ENCODE measurements at regions not wholly inside any gene's neighbourhood (a gene's known extent, or its start where the extent isn't known, plus 50 kb on each side); places are given as distances from the start of the nearest gene placed in this dataset.

DNA sequence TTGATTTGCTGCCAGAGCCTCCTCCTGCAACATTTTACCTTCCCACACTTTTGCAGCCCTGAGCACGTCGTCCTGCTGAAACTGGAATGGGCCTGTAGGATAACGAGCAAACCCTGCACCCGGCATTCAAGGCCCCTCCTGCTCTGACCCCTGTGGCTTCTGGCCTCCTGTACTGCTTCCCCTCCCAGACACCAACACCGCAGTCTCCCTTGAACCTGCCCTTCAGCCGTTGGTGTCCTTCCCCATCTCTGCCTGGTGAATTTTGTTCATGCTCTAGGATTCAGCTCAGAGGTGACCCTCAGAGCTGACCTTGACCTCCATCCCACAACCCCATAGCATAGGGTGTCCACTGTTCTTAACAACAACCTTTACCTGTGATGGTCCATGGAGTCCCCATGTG lies 535.1 kb downstream of the MATN1 start:
- DNase-seq (ENCODE audit: low read depth, low spot score) = no peak

DNA sequence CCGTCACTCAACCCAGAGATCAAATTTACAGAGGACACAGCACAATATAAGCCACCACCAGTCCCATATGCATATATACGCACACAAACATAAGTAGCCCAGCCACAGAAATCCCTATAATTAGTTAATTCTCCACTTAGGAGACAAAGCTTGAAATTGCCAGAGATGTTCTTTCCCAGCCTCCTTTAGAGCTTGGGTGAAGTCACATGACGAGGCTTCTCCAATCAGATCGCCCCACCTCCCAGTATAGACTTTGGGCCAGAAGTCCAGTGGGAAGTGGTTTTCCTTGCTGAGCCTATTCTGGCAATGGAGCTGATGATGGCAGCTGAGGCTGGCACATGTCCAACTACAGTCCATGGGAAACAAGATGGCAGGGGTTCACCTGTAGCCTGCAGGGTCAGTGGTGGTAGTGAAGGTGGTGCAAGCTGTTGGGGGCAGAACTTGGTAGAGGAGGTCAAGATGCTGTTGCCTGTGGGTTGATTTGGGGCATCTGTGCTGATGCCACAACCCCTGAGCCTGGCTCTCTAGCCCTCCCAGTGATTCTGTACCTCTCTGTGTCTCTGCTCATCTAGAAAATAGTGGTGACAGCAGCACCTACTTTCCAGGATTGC lies 535.9 kb downstream of the MATN1 start:
- no peak for DNase-seq (ENCODE audit: low read depth, low spot score)

DNA sequence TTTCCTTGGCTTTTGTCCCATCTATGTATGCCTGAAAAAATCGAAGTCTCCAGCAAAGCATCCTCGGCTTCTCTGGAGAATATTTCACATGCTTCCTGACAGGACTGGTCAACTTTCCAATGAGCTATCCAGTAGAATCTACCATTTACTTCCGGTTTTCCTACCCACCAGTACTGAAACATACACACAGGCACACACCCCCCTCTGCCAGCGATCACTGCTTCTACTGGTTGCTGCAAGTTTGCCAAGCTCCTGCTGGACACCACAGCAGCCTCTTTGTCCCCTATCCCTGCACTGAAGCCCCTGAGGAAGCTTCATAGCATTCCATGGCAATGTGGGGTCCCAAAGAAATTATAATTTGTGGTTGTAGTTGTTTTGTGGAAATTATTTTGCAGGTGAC lies 536.8 kb downstream of the MATN1 start:
- DNase-seq (ENCODE audit: low read depth, low spot score) = no peak

DNA sequence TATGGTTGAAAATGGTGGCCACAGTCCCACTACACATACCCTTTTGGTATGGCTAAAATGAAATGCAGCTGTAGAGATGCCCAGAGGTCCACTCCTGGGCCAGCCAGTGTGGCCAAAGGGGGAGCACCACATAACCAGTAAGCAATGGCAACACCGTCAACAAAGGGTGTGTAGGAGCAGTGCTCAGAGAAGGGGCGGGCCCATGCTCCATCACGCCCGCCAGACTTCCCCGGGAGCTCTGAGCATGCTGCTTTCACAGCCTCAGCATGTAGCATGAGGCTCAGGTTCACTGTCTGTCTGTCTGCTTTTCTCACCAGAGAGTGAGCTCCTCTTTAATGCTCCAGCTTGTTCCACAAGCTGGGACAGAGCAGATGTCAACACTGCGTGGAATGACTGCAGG lies 537.6 kb downstream of the MATN1 start:
- no peak for DNase-seq (ENCODE audit: low read depth, low spot score)

DNA sequence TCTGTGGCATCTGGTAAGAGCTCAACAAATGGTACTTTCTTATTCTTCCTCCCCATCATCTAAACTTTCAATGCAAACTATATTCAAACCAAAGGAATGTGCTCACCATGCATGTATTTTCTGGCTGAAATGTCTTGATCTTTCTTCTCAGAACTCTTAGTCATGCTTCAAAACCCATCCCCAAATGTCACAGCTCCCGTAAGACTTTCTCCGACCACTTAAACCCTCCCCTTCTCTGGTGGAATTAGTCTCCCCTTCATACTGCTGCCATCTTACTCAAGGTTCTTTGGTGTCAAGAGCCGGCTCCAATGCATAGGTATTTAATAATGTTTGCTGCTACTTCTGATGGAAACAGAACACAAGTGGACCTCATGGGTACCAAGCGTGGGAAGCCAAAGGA lies 538.1 kb downstream of the MATN1 start:
- DNase-seq (ENCODE audit: low read depth, low spot score) = no peak

DNA sequence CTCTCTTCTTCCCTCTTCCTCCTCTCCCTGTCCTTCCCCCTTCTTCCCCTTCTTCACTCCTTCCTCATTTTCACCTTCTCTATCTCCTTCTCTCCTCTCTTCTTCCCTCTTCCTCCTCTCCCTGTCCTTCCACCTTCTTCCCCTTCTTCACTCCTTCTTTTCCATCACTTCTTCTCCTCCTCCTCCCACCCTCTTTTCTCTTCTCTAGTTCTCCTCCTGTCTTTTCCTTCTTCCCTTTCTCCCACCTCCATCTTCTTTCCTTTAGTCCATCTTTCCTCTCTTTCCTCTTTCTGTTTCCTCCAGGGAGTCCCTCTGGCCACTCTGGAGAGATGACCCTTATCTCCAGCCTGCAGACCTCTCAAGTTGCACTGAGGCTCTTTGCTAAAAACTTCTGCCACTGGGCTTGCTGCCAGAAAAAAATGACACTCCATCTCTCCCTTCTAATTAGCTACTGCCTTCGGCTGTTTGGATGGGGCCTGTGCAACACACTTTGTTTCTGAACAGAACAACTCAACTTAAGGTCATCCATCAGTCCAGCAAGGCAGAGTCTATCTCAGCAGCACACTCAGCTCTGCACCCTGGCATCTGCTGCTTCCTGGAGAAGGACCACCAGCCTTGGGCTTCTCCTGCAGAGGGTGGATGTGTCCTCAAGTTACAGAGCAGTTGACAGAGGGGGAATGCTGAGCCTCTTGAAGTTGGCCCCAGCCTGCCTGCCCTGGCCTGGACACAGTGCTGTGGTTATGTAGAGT lies 538.8 kb downstream of the MATN1 start:
- no peak for DNase-seq (ENCODE audit: low read depth, low spot score)

DNA sequence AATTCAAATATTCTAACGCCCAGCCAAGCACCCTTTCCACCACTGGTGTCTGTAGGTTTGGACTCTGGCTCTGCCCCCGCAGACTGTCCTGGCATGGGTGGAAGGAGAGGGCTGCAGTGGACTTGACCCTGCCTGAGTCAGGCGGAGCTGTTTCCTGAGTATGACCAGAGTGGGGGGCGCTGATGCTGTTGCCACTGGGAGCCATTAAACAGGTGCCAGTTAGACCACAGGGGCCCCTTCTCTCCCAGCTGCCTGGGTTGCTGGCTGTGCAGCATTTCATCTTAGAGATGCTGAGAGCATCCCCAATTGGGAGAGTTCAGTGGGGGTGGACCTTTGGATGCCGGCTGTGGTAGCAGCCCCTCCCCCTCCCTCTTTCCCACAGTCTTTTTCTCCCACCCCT lies 539.5 kb downstream of the MATN1 start:
- no peak for DNase-seq (ENCODE audit: low read depth, low spot score)

DNA sequence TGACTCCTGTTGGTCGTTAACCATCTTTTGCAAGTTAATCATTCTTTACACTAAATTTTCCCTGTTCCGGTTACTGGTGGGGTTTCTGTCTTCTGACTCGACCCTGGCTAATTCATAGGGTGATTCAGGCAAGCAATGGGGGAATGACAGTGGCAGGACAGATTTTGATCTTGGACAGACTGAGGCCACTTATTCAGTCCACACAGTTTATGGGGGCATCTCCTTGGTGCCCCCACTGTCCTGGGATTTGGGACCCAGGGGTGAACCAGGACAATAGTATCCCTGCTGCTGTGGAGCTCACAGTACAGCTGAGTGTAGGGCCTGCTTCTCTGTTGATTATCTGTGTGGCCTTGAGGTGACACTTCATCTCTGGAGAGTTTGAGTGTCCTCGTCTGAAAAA lies 540.4 kb downstream of the MATN1 start:
- no peak for DNase-seq (ENCODE audit: low read depth, low spot score)

DNA sequence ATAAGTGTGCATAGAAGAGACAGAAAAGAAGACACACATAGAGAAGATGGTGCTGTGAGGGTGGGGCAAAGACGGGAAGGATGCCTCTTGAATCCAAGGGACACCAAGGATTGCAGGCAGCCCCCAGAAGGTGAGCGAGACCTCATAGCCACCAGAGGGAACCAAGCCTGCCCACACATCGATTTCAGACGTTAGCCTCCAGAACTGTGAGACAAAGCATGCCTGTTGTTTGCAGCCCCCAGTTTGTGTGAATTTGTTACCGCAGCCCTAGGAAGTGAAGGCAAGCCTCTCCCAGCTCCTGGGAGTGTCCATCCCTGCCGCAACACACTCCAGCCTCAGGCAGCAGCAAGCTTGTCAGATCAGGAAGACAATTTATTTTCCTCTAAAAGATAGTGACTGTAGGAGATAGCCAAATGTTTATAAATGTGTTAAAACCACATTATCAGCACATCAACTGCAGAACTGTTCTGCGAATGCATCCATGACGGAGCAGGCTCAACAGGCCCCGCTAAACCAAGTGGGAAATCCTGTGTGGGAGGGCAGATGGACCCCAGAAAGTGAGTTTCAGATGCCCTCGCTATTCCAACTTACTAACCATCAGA lies 543.3 kb downstream of the MATN1 start:
- DNase-seq (ENCODE audit: low read depth, low spot score) = no peak

DNA sequence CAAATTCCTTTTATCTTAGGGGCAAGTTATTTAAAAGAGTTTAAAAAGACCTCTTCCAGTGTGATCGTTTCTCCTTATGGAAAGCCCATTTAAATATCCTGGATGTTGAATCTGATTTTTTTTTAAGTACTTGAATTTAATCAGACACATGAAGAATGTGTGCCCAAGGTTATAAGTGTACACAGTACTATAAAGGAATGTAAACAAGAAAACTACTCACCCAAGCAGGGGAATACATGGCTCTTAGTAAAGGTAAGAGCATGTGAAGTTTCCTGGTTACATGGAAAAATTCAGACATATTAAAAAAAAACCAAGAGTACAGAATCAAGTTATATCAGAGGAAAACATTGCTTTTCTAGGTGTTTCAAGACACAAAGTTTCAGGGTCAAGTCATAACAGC lies 546.9 kb downstream of the MATN1 start:
- DNase-seq (ENCODE audit: low read depth, low spot score) = no peak

DNA sequence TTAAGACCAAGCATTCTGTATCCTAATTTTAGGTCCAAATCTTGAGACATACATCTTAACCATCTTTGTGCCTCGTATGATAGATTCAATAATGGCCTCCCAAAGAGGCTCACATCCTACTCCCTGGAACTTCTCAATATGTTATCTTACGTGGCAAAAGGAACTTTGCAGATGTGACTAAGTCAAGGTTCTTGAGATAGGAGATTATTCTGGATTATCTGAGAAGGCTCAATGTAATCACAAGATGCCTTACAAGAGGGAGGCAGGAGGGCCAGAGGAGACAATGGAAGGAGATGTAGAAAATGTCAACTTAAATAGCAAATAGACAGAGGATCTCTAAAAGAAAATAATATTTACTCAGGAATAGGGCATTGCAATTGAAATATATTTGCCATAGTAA lies 548.9 kb downstream of the MATN1 start:
- no peak for DNase-seq (ENCODE audit: low read depth, low spot score)

DNA sequence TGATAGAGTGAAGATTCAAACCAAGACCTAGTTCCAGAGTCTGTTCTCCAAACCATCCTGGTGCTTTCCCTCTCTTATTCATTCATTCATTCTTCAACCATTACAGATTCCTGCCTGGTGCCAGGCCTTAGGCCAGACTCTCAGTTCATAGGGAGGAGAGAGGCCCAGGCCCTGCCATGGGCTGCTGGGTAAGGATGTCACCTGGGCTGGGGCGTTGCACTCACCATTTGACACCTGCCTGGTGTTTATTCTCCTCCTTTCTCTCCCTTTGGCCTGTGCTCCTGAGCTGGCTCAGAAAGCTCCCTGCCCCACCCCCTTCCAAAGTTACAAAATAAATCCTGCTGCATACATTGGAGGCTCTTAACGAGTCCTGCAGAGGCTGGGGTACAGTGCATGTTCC lies 549.8 kb downstream of the MATN1 start:
- no peak for DNase-seq (ENCODE audit: low read depth, low spot score)

DNA sequence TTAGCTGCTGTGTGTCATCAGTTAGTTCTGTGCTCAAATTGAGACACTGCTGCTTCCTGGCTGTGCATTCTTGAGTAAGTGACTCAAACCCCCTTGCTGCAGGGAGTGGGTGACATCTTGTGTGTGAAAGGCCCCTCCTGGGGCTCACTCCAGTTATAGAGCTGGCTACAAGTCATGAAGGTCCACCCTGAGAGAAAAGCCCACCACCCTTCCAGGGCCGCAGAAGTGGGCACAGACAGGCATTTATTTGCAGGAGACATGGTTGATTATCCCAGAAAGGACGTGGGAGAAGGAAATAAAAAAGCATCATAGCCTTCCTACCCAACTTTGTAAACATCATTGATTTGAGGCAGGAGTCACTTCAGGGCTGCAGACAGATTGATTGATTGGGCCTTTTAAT lies 550.6 kb downstream of the MATN1 start:
- no peak for DNase-seq (ENCODE audit: low read depth, low spot score)

DNA sequence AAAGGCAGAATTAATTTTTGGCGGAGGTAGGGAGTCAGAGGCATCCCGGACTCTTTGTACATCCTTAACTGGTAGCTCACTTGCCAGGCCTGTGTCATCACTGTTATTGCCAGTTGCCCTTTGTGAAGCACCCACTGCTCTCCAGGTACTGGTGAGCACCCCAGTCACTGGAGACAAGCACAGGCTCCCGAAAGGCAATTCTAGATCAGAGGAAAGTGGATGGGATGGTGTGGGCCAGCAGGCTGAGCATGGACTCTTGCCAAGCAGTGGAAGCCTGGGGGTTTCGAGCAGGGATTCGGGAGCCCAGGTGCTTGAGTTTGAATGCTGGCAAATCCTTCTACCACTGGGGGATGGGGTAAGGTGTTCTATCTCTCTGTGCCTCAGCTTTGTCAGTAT lies 551.1 kb downstream of the MATN1 start:
- DNase-seq (ENCODE audit: low read depth, low spot score) = no peak

DNA sequence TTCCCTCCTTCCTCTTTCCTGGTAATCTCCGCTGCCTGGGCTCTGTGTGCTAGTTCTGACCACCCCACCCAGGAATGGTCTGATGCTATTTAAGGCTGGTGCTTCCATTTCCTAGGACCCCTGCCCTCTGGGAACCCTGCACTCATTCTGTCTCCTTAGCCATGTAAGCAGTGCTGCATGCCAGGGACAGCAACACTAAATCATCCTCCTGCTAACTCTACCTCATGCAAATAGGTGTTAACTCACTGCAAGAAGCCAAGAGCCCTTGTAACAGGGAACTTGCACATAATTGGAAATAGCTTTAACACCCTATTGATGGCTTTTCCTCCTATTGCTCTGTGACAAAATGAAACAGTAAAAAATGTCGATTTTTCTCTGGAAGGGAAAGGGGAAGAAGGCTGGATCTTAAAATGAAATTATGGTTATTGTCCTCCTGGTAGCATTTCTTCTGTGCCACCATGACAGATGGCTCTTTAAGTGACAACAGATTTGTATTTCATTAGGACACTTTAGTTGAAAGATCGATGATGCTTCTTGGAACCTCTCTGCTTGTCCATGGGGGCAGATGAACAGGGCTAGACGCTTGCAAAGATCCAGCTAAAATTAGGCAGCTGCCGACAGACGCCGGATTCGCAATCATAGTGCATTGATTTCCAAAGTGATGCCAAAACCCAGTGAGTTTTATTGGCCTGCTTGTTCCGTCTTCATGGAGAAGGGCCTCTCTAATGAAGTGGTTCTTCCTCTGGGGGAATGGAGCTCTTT lies 551.7 kb downstream of the MATN1 start:
- DNase-seq (ENCODE audit: low read depth, low spot score) = no peak

DNA sequence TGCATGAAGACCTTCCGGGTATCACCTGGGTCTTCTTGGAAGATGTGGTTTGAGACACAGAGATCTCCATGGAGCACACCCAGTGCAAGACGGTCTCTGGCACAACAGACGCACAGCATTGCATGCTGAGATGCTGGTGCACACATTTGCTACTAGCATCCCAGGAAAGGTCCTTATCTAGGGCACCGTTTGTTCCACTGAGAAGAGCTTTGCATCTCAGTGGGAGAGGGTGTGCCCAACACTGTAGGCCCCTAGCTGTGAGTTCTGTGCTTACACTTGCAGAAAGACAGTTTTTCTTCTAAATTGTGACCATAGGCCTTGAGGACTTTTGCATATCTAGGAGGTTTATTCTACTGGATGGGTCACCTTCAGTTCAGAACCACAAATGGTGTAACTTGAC lies 554.1 kb downstream of the MATN1 start:
- DNase-seq (ENCODE audit: low read depth, low spot score) = no peak

DNA sequence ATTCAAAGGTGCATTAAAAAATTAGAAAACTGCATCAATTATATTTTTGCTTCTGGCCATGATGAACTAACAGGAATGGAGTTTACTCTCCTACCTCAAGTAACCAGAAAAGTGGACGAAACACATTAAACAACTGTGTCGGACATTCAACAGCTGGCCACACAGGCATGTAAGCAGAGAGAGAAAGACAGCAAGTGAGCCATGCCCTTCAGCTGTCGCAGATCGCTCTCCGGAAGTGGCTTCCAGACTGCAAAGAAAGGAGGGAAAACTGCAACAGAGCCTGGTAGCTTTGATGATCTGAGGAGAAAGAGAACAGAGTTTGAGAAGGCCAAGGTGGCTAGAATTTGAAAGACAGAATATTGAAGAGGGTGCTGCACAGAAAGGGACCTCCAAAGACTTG lies 557.2 kb downstream of the MATN1 start:
- no peak for DNase-seq (ENCODE audit: low read depth, low spot score)

DNA sequence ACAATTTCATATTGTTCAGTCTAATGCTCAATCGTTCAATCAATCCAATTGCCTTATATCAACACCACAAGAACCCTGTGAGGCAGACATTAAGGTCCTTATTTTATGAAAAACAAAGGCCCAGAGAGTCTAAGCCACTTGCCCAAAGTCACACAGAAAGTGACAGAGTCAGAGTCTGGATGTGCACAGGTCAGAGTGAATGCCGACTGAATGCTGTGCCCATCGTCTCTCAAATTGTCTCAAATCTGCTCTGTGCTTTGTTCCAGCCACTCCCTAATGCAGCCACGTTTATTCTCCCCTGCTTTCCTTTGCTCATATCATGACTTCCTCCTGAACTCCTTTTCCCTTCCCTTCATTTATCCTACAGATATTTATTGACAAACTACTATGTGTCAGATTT lies 558.3 kb downstream of the MATN1 start:
- DNase-seq (ENCODE audit: low read depth, low spot score) = no peak

DNA sequence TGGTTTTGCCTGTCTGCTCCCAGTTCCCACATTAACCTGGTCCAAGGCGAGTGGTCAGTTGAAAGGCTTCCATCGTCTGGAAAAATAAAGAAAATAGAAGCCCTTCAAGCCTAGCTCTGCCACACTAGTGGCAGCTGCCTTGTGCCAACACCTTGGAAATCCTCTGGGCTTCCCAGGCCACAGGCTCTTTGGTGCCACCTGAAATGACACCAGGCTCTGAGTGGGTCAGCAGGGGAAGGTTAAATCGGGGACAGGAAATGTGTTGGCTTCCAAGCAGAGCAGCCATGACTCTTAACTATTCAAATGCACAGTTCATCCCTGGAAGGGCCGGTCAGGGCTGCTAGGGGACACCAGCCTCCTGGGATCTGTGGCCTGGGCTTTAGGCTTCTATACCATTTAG lies 558.7 kb downstream of the MATN1 start:
- no peak for DNase-seq (ENCODE audit: low read depth, low spot score)

DNA sequence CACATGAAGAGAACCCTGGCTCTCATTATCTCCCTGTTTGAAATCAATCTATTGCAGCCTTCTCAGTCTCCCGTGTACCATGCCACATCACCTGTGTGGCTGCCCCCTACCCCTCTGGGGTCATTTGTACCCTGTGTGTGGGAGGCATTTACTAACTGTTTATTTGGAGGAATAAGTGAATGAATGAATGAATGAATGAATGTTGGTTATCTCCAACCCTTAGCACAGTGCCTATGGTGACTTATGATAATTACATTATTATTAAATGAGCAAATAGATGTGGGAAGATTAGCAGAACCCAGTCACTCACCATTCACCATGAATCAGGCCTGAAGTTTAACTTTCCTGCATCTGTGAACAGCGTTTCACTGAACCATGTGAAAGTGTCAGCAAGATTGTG lies 560.8 kb downstream of the MATN1 start:
- no peak for DNase-seq (ENCODE audit: low read depth, low spot score)

DNA sequence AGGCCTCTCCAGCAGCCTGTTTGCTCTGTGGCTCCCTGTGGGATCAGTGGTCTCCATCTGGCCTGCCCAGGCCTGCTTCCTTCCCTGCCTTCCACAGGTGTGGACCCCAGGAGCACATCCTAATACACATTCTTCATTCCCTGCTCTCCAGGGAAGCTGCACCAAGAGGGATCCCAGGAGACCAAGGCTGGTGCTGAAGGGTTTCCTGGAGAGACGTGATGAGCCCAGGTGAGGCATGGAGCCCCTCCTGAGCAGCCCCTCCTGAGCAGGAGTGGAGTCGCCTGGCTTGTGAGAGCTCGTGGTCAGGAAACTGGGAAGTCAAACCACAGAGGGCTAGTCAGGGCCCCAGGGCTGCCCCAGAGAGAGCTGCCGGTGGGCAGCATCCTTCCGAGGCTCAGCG lies 561.4 kb downstream of the MATN1 start:
- DNase-seq (ENCODE audit: low read depth, low spot score) = no peak

DNA sequence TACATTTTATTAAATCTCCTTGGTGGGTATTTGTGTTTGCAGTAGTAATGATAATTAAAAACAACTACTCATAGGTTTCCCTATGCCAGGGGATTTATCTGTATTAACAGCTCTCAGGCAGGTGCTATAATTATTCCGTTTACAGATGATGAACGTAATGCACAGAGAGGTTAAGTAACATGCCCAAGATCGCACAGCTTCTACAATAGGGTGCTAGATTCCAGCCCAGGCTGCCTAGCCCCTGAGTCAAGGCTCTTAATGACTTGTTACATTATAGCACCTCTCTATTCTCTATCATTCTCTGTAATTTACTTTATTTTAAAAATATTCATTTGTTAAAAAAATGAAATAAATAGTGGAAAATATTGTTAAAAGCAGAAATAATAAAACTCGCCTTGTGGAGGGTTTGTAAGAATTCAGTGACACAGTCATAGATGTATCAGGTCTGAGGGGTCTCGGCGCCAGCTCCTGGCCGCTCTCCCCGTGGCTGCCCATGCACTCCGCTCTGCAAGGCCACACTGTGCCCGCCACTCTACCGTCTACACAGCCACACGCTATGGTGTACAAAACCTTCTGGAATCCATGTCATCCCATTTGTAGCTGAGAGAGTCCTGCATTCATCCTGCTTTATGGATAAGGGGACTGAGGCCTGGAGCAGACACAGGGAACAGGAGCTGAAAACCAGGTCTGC lies 562.2 kb downstream of the MATN1 start:
- DNase-seq (ENCODE audit: low read depth, low spot score) = no peak

Data from activated CD4-positive, CD25-positive, alpha-beta regulatory T cell treated with anti-CD3 and anti-CD28 coated beads, Interleukin-2, amount 50 U/mL, for 16 hours (primary cell).